ENCODE measurements at regions not wholly inside any gene's neighbourhood (a gene's known extent, or its start where the extent isn't known, plus 50 kb on each side); places are given as distances from the start of the nearest gene placed in this dataset.

- no peak for DNase-seq (ENCODE audit: low read depth)
- H3K4me3 ChIP-seq (ENCODE audit: low read length): no peak overlapping the region
- TF ChIP-seq CTCF (conservative IDR thresholded peaks at IDR 0.05; ENCODE audit: low read depth, low read length): no peak
Measured at GRCh38 chr9:4927701-4928100, 57.4 kb upstream of the JAK2 start.

GRCh38 chr9:4929917-4930316, 55.2 kb upstream of the JAK2 start:
- TF ChIP-seq CTCF (conservative IDR thresholded peaks at IDR 0.05; ENCODE audit: low read depth, low read length): no peak
- no peak overlapping the region for H3K4me3 ChIP-seq (ENCODE audit: low read length)
- no peak for DNase-seq (ENCODE audit: low read depth)

- DNase-seq (ENCODE audit: low read depth): no peak
- no peak overlapping the region for H3K4me3 ChIP-seq (ENCODE audit: low read length)
- no peak for TF ChIP-seq CTCF (conservative IDR thresholded peaks at IDR 0.05; ENCODE audit: low read depth, low read length)
Measured at GRCh38 chr9:4932681-4933080, 52.4 kb upstream of the JAK2 start.

- H3K4me3 ChIP-seq (ENCODE audit: low read length): no peak overlapping the region
- TF ChIP-seq CTCF (conservative IDR thresholded peaks at IDR 0.05; ENCODE audit: low read depth, low read length): no peak
Measured at GRCh38 chr9:4933177-4933576, 51.9 kb upstream of the JAK2 start.

GRCh38 chr9:4933861-4934260, 51.2 kb upstream of the JAK2 start:
- no peak for TF ChIP-seq CTCF (conservative IDR thresholded peaks at IDR 0.05; ENCODE audit: low read depth, low read length)
- no peak for DNase-seq (ENCODE audit: low read depth)
- no peak overlapping the region for H3K4me3 ChIP-seq (ENCODE audit: low read length)

More at GRCh38 chr9:4933177-4933576, 51.9 kb upstream of the JAK2 start:
- no peak for DNase-seq (ENCODE audit: low read depth)

- no peak for TF ChIP-seq CTCF (conservative IDR thresholded peaks at IDR 0.05; ENCODE audit: low read depth, low read length)
- no peak overlapping the region for H3K4me3 ChIP-seq (ENCODE audit: low read length)
- DNase-seq (ENCODE audit: low read depth): no peak
Measured at GRCh38 chr9:4935001-4935672, 49.9 kb upstream of the JAK2 start.

Measured in retinal pigment epithelial cell (primary cell).